ENCODE measurements at regions not wholly inside any gene's neighbourhood (a gene's known extent, or its start where the extent isn't known, plus 50 kb on each side); places are given as distances from the start of the nearest gene placed in this dataset.

DNA sequence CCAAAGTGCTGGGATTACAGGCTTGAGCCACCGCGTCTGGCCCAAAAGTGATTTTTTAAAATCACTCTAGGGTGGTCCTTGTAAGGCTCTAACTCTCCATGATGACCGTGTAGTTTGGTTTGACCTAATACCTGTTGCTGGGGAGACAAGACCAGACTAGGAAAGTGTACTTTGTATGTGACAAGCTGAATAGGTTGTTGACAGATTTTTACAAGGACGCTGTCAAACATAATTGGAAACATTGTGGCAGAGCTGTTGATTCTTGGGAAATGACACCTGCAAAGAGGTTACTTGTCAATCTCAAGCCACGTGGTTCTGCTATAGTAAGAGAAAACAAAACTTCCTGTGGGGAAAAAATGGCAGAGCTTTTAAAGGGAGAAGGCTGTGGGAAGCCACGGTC is 802.4 kb upstream of the HS3ST1 start:
- Histone ChIP-seq H3K4me1 (replicated peaks) (no peaks in the 10 kb centered on the region), H3K27ac (no peak overlapping the region), H3K9me3 (no peaks in the 10 kb centered on the region), H3K36me3 (no peaks in the 10 kb centered on the region), H3K4me3 (no peak overlapping the region), H3K27me3 (replicated peaks; ENCODE audit: insufficient read depth) (no peaks in the 10 kb centered on the region)
- intact Hi-C loops (cut with DNase I), result no loop called here
- TF ChIP-seq, protein P1, sequence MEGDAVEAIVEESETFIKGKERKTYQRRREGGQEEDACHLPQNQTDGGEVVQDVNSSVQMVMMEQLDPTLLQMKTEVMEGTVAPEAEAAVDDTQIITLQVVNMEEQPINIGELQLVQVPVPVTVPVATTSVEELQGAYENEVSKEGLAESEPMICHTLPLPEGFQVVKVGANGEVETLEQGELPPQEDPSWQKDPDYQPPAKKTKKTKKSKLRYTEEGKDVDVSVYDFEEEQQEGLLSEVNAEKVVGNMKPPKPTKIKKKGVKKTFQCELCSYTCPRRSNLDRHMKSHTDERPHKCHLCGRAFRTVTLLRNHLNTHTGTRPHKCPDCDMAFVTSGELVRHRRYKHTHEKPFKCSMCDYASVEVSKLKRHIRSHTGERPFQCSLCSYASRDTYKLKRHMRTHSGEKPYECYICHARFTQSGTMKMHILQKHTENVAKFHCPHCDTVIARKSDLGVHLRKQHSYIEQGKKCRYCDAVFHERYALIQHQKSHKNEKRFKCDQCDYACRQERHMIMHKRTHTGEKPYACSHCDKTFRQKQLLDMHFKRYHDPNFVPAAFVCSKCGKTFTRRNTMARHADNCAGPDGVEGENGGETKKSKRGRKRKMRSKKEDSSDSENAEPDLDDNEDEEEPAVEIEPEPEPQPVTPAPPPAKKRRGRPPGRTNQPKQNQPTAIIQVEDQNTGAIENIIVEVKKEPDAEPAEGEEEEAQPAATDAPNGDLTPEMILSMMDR (IDR thresholded peaks at IDR 0.05), result no peak
- TF ChIP-seq POLR2AphosphoS5 (IDR thresholded peaks at IDR 0.05) (no peak), POLR2A (IDR thresholded peaks at IDR 0.05) (no peak)
- no peak for DNase-seq (ENCODE audit: low spot score)
- WGBS, result 66% methylated on average over 6 of the region's 6 CpGs

DNA sequence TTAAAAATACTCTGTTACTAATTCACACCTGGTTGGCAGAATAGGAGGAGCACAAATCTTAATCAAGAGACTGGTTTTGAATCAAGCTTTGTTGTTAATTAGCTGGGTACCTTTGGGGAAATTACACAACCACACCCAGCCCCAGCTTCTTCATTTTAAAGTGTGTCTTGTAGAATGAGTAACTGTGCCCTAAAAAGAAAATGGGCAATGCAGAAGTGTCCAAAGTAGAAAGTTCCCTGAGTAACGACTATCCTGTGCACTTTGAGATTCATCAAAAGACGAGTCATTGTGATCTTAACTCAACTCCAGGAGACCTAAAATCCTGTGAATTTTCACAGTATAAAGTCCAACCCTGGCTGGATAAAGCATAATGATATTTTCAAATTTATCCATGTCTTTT is 792.3 kb upstream of the HS3ST1 start:
- intact Hi-C loops (cut with DNase I), result no loop called here
- WGBS, result 69% methylated on average over 2 of the region's 2 CpGs
- no peaks in the 10 kb centered on the region for H3K36me3 ChIP-seq
- no peak overlapping the region for H3K27ac ChIP-seq
- no peaks in the 10 kb centered on the region for H3K9me3 ChIP-seq
- H3K4me1 ChIP-seq (replicated peaks), result no peaks in the 10 kb centered on the region
- no peak for TF ChIP-seq POLR2A (IDR thresholded peaks at IDR 0.05)
- no peak for TF ChIP-seq POLR2AphosphoS5 (IDR thresholded peaks at IDR 0.05)
- TF ChIP-seq, protein P1 (IDR thresholded peaks at IDR 0.05), result no peak
- H3K4me3 ChIP-seq, result no peak overlapping the region
- no peak for DNase-seq (ENCODE audit: low spot score)
- no peaks in the 10 kb centered on the region for H3K27me3 ChIP-seq (replicated peaks; ENCODE audit: insufficient read depth)

DNA sequence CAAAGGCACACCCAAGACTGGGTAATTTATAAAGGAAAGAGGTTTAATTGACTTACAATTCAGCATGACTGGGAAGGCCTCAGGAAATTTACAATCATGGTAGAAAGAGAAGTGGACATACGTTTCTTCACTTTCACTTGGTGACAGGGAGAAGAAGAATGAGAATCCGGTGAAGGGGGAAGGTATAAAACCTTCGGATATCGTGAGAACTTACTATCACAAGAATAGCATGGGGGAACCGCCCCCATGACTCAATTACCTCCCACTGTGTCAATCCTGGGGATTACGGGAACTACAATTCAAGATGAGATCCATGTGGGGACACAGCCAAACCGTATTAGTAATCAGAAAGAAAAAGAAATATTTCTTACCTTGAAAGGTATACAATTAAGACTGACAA is 782.9 kb upstream of the HS3ST1 start:
- no peak overlapping the region for H3K27ac ChIP-seq
- H3K9me3 ChIP-seq, result no peaks in the 10 kb centered on the region
- H3K4me1 ChIP-seq (replicated peaks), result no peaks in the 10 kb centered on the region
- intact Hi-C loops (cut with DNase I), result no loop called here
- no peak for TF ChIP-seq POLR2AphosphoS5 (IDR thresholded peaks at IDR 0.05)
- no peaks in the 10 kb centered on the region for H3K36me3 ChIP-seq
- H3K4me3 ChIP-seq, result no peak overlapping the region
- DNase-seq (ENCODE audit: low spot score), result no peak
- no peaks in the 10 kb centered on the region for H3K27me3 ChIP-seq (replicated peaks; ENCODE audit: insufficient read depth)
- WGBS, result 79% methylated on average over 7 of the region's 7 CpGs

DNA sequence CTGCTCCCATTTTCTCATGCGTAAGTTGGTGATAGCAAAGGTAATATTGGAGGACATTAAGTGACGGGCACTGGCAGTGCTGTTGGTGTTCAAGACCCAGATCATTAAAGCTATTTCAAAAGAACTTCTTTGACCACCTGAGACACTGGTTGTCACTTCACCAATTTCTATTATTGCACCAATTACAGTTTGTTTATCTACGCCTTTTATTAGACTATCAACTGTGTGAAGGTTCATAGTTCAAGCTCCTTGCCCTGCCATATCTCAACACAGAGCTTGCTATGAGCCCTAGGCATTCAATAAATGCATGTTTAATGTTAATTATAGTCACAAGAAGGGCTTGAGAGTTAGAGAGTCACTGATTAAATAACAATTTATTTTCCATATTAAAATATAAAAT is 778.7 kb upstream of the HS3ST1 start:
- H3K9me3 ChIP-seq, result no peaks in the 10 kb centered on the region
- intact Hi-C loops (cut with DNase I), result no loop called here
- WGBS, result 72% methylated on average over 3 of the region's 3 CpGs
- TF ChIP-seq, protein P1 (IDR thresholded peaks at IDR 0.05), result no peak
- no peak for TF ChIP-seq POLR2AphosphoS5 (IDR thresholded peaks at IDR 0.05)
- no peaks in the 10 kb centered on the region for H3K27me3 ChIP-seq (replicated peaks; ENCODE audit: insufficient read depth)
- DNase-seq (ENCODE audit: low spot score), result no peak
- no peaks in the 10 kb centered on the region for H3K4me1 ChIP-seq (replicated peaks)
- H3K4me3 ChIP-seq, result no peak overlapping the region
- H3K36me3 ChIP-seq, result no peaks in the 10 kb centered on the region
- no peak overlapping the region for H3K27ac ChIP-seq

DNA sequence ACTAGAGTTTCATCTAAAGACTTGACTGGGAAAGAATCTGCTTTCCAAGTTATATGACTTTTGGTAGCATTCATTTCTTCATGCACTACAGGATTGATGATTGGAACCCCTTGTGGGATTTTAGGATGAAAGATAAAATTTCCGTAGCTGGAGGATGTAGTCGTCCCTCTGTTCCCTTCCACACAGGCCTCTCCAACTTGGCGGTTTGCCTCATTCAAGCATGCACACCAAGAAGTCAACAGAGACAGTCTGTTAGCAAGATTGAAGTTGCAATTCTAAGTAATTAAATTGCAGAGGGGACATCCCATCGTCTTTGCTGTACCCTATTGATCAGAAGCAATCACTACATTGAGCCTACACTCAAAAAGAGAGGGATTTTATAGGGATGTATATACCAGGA is 777.4 kb upstream of the HS3ST1 start:
- DNase-seq (ENCODE audit: low spot score), result no peak
- no peaks in the 10 kb centered on the region for H3K36me3 ChIP-seq
- no peaks in the 10 kb centered on the region for H3K9me3 ChIP-seq
- 60% methylated on average over 4 of the region's 4 CpGs for WGBS
- H3K27me3 ChIP-seq (replicated peaks; ENCODE audit: insufficient read depth), result no peaks in the 10 kb centered on the region
- no peak overlapping the region for H3K4me3 ChIP-seq
- intact Hi-C loops (cut with DNase I), result no loop called here
- H3K4me1 ChIP-seq (replicated peaks), result no peaks in the 10 kb centered on the region
- no peak overlapping the region for H3K27ac ChIP-seq
- TF ChIP-seq POLR2AphosphoS5 (IDR thresholded peaks at IDR 0.05) (no peak), POLR2A (IDR thresholded peaks at IDR 0.05) (no peak)
- TF ChIP-seq, protein P1 (IDR thresholded peaks at IDR 0.05), result no peak
